ENCODE measurements at regions not wholly inside any gene's neighbourhood (a gene's known extent, or its start where the extent isn't known, plus 50 kb on each side); places are given as distances from the start of the nearest gene placed in this dataset.
"Not testable (repeated sequence)": the region's sequence is repeated elsewhere in the genome, so short reads cannot be mapped to it uniquely, and the experiment has no call there.

DNA sequence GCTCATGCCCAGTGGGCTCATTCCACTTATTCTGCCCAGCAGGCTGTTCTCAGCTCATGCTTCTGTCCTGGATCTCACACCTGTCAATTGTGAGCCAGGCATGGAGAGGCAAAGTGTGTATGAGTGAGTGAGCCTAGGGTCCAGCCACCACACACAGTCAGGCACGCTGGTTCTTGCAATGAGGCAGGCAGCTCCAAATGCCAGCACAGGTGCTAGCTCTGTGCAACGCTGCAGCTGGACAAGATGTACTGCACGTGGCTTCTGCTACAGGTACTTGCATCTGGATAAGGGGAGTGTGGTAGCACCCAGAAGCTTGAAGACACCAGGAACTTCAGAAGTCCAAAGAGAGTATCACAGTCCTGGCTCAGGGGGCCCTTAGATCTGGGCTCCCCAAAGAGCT, 1249.4 kb upstream of the IGFBP7 start:
- DNase-seq = no peak

DNA sequence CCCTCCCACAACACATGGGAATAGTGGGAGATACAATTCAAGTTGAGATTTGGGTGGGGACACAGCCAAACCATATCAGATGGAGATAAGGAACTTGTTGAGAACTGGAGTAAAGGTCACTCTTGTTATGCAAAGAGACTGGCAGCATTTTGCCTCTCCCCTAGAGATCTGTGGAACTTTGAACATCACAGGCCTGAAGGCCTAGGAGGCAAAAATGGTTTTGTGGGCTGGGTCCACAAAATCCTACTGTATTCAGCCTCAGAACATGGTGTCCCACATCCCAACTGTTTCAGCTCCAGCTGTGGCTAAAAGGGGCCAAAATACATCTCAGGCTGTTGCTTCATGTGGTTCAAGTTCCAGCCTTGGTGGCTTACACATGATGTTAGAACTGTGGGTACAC, 1247.8 kb upstream of the IGFBP7 start:
- no peak for DNase-seq

DNA sequence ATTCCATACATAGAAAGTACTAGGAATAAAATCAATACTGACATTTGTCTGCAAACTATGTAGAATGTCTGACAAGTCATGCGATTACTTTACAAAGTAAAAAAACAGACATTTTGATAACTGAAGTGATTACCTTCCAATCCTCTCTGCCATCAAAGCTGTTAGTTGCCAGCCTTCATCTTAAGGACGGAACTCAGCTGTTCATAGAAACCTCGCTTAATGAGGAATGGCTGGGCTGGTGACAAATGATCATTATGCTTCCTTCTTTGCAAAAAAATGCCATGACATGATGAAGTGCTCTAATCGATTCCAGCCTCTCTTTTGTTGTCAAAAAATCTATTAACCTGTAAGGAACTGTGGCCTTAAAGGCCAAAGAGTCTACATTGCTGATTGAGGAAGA, 1214.9 kb upstream of the IGFBP7 start:
- DNase-seq = no peak

DNA sequence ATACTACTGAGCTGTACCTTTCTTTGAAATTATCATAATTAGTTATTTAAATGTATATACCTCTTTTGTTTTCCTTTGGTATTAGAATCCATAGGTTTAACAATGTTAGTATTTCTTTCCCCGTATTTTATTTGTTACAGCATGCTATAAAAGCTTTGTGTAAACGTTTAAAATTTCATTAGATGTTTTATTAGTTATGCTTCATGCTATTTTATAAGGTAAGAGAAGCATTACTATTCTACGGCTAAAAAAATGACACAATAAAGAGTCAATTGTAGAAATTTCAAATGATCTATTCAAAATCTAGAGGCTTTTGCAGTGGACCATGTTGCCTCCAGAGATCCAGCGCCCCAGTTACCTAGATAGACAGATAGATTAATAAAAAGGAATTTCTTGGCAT, 1203.3 kb upstream of the IGFBP7 start:
- DNase-seq = no peak

DNA sequence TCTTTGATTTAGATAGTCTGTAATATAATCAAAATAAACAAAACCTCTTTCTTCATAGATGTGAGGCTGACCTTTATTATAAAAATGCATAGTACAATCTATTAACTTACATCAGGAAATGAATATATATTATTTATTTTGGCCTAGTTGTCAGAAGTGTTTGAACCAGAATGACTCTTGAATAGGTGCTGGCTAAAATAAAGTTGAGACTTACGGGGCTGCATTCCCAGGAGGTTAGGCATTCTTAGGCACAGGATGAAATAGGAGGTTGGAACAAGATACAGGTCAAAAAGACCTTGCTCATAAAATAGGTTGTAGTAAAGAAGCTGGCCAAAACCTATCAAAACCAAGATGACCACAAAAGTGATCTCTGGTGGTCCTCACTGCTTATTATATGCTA, 1193.3 kb upstream of the IGFBP7 start:
- no peak for DNase-seq

DNA sequence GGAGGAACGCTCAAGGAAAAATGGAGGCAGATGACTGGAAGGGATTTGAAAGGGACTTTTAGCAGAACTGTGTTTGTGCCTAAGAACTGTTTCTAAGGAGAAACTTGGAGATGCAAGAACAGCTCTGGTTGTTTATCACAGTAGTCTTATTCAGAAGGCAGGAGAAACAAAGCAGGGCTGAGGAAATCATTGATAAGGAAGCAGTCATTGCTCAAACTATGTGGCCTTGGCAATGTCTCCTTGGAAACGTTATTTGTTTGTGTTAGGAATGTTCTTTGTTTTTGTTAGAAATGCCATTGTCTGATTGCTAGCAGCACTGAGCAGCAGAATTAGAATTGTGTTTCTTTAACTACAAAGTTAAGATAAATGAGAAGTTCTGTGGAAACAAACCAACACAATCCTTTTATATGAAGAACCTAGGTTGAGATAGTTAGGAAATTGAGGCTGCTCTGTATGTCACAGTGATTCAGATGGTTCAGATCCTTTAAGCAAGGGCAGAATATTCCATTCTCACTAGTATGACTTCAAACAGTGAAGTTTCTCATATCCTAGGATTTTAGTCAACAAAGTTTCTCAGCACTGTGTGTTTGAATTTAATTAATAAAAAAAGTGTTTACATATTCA, 1191.3 kb upstream of the IGFBP7 start:
- no peak for DNase-seq

DNA sequence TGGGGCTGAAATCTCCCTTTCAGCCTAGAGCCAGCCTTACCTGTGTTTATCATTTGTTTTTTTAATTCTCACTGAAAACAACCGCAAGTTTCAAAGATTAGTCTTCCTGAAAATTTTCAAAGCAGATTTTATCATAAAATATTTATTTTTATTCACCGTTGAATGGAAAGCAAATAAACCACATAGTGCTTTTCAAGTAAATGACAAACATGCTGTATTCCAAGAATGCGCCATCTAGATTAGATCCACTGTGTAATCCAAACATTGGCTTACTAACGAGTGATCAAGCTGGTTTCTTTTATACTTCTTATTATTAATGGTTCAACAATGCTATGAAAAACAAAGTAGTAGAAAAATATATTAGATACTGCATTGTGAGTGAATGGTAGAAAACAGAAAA, 1176.2 kb upstream of the IGFBP7 start:
- DNase-seq = no peak

DNA sequence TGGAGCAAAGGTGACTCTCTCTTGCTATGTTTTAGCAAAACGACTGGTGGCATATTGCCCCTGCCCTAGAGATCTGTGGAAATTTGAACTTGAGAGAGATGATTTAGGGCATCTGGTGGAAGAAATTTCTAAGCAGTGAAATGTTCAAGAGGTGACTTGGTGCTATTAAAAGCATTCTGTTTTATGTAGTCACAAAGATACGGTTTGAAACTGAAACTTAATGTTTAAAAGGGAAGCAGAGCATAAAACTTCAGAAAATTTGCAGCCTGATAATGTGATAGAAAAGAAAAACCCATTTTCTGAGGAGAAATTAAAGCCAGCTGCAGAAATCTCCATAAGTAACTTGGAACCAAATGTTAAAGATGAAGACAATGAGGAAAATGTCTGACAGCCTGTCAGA, 1170.7 kb upstream of the IGFBP7 start:
- not testable (repeated sequence) for DNase-seq

DNA sequence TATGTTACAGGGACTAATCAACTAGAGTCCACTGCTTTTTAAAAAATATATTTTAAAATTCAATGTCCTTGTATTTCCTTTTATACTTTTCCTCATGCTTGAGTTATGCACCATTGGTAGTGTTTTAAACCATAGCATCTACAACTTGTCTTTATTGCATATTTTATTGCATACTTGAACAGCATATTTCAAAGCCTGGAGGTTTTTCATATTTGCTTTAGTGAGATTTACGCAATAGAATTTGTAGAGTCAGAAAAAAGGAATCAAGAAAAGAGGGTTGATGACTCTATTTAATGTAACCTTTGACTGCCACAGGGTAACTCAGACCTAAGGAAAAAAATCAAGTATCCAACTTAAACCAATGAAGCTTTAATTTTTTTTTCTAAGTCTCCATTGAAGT, 1165.7 kb upstream of the IGFBP7 start:
- no peak for DNase-seq

DNA sequence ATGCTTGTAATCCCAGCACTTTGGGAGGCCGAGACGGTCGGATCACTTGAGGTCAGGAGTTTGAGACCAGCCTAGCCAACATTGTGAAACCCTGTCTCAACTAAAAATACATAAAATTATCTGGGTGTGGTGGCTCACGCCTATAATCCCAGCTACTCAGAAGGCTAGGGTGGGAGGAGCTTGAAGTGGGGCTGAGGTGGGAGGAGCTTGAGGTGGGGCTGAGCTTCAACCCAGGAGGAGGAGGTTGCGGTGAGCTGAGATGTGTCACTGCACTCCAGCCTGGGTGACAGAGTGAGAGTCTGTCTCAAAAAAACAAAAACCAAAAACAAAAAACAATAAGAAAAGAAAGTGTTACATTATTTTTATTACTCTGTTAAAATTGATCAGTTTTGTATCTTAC, 1164.4 kb upstream of the IGFBP7 start:
- DNase-seq = no peak

DNA sequence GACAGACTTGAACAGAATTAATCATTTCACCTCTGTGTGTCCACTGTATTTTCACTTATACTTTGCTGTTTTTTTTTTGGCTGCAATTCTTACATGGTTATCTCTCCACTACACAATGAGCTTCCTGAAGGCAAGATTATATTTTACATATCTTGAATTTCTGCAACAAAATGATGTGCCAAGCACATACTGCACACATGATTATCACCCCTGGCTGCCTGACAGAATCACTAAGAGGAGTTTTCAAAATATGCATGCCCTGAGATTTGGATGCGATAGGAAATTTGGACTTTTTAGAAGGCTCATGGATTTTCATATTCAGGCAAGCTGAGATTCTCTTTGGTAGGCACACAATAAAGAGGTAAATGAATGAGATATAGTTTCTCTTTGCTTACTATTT, 1162.1 kb upstream of the IGFBP7 start:
- DNase-seq = no peak

DNA sequence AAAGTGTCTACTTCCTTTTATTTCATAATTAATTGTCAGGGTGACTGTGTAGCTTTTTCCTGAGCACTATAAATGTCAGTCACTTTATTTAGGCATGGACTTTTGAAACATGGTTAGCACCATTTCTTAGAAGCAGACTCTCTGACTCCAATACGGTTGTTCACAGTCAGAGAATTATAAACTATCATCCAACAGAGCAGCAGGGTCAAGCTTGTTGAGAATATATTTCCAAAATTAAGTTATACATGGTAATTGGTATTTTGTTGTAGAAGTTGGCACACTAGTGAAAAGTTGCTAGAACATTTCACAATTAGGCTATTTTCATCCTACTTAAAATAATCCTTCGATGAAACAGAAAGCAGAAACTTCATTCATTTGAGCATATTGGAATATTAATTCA, 1155.5 kb upstream of the IGFBP7 start:
- no peak for DNase-seq

DNA sequence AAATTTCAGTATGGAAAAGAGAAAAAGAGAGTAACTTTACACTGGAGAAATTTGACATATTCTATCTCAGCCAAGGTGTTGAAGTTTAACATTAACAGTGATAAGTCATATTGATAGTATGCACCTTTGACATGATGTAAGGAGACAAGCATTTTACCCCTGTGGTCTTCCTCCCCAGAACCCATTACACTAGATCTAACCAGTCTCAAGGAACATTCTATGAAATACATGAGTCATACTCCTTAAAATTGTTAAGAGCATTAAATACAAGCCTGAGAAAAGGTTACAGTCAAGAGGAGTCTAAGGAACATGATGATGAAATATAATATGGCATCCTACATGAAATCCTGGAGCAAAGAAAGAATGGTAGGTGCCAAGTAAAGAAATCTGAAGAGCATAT, 1151.3 kb upstream of the IGFBP7 start:
- DNase-seq = no peak

DNA sequence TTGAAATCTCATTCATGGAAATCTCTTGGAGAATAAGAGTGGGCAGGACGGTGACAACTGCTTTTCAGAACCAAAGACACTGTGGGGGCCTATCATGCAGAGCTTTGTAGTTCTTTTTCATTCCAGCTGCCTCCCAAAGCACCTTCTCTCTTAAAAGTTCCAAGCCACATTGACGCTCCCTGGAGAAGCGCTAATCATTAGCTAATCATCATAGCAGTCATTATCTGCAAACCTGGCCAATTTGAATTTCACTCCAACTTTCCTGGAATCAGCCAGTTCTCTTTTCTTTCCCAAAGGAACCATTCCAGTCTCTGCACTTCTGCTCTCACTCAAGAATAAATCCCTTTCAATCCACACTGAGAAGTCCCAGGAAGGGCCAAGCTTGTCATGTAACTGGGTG, 1144.1 kb upstream of the IGFBP7 start:
- no peak for DNase-seq

DNA sequence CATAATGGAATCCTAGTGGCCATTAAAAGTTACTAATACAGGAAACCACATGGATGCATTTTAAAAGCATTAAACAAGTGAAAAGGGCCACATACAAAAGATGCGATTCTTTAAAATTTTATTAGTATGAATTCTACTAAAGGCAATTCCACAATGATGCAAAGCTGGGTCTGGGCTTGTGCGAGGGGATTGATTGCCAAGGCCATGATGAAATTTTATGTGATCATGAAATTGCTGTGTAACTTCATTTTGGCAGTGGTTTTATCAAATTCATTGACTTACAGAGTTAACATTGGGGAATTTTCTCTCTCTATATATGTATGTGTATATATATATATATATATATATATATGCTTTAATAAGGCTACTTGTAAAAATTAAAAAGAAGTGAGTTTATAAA, 1142.5 kb upstream of the IGFBP7 start:
- no peak for DNase-seq

DNA sequence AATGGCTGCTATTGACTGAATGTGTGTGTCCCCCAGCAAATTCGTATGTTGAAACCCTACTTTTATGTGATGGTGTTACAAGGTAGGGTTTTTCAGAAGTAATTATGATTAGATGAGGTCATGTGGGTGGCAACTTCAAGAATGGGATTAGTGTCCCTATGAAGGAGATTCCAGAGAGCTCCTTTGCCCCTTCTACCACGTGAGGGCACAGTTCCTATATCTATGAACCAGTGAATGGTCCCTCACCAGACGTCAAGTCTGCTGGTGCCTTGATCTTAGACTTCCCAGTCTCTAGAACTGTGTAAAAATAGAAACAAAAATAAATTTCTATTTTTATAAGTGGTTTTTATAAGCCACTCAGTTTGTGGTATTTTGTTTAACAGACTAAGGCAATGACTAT, 1137.6 kb upstream of the IGFBP7 start:
- DNase-seq = no peak

DNA sequence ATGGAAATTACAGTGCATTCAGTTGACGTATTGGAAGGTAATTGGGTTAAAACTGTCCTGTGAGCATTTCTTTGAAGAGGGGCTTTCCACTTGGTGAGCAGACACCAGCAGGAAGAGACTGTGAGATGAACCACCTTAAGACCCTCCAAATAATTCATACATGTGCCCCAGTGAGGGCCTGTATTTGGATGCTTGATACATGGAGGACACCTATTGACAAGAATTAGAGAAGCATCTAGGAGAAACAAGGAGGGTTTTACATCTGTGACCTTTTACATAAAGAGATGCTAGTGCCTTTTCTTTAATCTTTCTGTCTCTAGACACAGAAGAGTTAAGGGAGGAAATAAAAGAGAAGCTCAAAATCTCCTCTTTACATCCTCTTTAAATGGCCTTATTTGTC, 1115.3 kb upstream of the IGFBP7 start:
- no peak for DNase-seq

DNA sequence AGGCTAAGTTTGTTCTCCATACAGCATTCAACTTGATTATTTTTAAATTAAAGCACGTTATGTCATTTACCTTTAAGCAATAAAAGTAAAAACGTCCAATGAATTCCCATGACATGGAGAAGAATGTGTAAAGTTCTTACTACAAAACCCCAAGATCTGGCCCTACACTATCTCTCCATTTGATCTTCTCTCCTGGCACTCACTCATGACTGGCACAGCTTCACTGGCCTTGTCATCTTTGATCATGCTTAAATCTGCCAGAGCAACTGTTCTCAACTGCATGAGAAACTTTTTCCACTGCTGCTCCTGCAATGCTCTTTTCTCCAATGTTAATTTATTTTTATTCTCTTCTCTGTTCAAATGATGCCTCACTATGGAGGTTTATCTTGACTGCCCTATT, 1109.0 kb upstream of the IGFBP7 start:
- DNase-seq = no peak

DNA sequence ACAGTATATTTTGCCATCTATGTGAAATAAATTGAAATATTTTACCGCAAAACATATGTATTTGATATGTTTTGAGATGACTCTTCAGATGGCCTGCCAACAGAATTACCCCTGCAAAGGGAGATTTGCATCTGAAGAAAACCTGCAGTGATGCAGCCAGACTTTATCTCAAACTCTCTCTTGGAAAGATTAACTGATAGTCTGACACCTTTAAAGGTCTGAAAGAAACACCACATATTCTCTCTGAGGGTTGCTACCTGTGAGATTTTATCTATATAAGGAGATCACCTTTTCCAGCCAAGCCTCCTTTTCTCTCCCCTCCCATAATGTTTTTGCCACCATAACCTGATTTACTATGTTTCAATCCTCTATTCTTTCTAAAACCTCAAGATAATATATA, 1106.3 kb upstream of the IGFBP7 start:
- no peak for DNase-seq

DNA sequence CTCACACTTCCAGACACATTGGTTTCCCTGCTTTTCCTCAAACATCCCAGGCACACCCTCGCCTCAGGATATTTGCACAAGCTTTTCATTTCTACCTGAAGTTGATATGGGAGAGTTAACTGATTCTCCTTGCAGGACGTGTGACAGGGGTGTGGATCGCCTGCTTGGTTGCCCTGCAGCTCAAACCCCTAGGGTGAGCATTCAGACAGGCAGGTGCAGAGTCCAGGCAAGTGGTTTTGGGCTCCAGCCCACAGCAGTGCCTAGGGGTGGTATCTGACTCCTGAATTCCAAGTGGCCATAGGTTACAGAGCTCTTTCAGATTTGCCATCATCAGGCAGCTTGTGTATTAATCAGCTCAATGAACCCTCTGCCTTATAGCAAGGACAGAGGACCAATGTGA, 1104.2 kb upstream of the IGFBP7 start:
- no peak for DNase-seq

DNA sequence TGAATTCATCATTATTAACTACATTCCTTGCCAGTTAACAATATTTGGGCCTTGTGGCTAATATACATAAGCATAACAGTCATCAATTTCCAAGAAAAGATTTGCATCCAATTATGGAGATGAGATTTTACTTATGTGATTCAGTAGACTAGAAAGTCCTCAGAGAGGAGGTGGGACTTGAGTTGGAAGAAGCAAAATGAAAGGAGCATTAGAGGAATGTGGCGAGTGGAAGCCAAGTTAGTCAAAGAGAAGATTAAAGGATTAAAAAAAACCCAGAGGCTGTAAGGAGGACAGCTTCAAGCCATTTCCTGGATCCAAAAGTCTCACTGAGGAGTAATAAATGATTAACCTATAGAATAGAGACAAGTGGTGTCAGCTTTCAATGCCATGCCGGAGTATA, 1099.4 kb upstream of the IGFBP7 start:
- DNase-seq = no peak

DNA sequence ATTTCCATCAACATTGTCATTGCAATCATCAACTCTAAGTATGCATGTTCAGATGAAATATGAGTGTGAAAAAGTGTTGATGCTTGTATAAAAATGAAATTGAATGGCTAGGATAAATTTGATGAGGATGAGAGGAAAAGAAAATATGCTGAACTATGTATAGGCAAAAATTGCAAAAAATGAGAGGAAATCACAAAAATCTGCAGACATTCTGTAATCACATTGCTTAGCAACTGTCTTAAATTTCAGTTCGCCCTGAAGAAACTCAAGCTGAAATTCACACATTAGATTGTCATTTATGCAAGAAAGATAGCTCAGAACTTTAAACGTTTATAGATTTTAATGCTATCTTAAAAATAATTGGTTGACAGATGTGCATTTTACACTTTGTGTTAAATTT, 1098.8 kb upstream of the IGFBP7 start:
- DNase-seq = no peak

DNA sequence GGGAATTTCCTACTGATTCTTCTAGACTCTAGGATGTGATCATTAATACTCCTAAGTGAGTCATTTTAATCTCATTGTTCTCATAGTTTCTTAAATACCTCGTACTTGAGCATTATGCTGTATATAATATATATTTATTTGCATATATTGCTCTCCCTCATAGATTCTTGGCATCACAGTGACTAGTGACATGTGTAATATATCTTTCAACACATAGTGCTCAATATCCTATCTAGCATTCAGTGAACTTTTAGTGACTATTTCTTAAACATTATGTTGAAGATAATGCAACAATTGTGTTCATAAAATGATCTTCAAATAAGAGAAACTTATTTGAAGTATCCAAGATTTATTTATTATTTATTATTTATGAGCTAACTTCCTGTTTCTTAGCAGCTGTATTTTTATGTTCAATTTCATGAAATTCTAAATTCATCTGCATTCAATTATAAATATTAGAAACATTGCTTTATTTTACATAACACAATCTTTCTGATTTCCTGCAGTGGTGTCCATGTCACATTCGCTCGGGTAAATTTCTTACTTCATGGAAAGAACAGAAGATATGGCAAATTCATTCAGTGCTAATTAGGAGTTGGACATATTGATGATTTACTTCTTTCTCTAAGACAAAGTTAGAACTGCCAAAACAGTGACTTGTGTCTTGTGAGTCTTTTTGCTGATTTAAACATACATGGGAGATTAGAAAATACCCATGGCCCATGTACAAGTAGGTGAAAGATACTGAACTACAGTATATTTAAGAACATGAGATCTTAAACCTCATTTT, 1095.5 kb upstream of the IGFBP7 start:
- no peak for DNase-seq

DNA sequence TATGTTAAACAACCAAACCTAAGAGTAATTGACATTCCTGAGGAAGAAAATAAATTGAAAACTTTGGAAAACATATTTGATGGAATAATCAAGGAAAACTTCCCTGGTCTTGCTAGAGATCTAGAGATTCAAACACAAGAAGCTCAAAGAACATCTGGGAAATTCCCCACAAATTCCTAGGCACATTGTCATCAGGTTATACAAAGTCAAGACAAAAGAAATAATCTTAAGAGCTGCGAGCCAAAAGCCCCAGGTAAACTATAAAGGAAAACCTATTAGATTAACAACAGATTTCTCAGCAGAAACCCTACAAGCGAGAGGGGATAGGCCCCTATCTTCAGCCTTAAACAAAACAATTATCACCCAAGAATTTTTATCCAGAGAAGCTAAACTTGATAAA, 1082.0 kb upstream of the IGFBP7 start:
- no peak for DNase-seq

DNA sequence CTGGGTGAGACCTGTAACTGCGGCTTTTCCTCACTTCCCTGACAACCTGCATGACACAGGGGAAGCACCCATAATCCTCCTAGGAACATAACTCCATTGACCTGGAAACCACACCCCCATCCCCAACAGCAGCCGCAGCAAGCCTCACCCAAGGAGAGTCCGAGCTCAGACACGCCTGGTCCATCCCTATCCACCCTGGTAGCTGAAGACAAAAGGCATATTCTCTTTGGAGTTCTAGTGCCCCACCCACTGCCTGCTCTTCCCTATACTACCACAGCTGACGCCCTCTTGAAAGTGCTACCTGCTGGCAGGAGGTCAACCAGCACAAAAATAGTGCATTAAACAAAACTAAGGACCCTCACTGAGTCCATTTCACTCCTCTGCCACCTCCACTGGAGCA, 1080.9 kb upstream of the IGFBP7 start:
- no peak for DNase-seq
